ENCODE measurements at regions not wholly inside any gene's neighbourhood (a gene's known extent, or its start where the extent isn't known, plus 50 kb on each side); places are given as distances from the start of the nearest gene placed in this dataset.

- Histone ChIP-seq H3K36me3 (no peaks in the 10 kb centered on the region), H3K27ac (no peak overlapping the region), H3K4me1 (no peaks in the 10 kb centered on the region), H3K9me3 (no peaks in the 10 kb centered on the region), H3K27me3 (no peaks in the 10 kb centered on the region), H3K4me3 (no peak overlapping the region)
- DNase-seq, result no peak
- ATAC-seq, result no peak
- TF ChIP-seq POLR2A (IDR thresholded peaks at IDR 0.05), result no peak
- no peak for TF ChIP-seq CTCF (IDR thresholded peaks at IDR 0.05)
- intact Hi-C loops (cut with DNase I), result no loop called here
- 78 to 93% (median 86%) methylated on average over 2 of the region's 2 CpGs for WGBS, 4 donors
Measured at GRCh38 chr9:28887188-28887884, 1314.1 kb upstream of the C9orf72 start.

GRCh38 chr9:28888806-28889205, 1315.5 kb upstream of the C9orf72 start:
- no peak for ATAC-seq
- WGBS, 4 donors, result 23 to 58% (median 46%) methylated on average over 1 of the region's 1 CpG
- H3K27me3 ChIP-seq, result no peaks in the 10 kb centered on the region
- TF ChIP-seq POLR2A (IDR thresholded peaks at IDR 0.05) (no peak), CTCF (IDR thresholded peaks at IDR 0.05) (no peak)
- no peaks in the 10 kb centered on the region for H3K36me3 ChIP-seq
- no peaks in the 10 kb centered on the region for H3K4me1 ChIP-seq
- no peak for DNase-seq
- H3K27ac ChIP-seq, result no peak overlapping the region
- intact Hi-C loops (cut with DNase I), result no loop called here
- H3K9me3 ChIP-seq, result no peaks in the 10 kb centered on the region
- H3K4me3 ChIP-seq, result no peak overlapping the region

GRCh38 chr9:28892538-28892937, 1319.3 kb upstream of the C9orf72 start:
- Histone ChIP-seq H3K27ac (no peak overlapping the region), H3K9me3 (no peaks in the 10 kb centered on the region), H3K4me1 (no peaks in the 10 kb centered on the region), H3K27me3 (no peaks in the 10 kb centered on the region), H3K4me3 (no peak overlapping the region), H3K36me3 (no peaks in the 10 kb centered on the region)
- intact Hi-C loops (cut with DNase I), result no loop called here
- WGBS, 4 donors, result 45 to 65% (median 53%) methylated on average over 1 of the region's 1 CpG
- no peak for TF ChIP-seq POLR2A (IDR thresholded peaks at IDR 0.05)
- TF ChIP-seq CTCF (IDR thresholded peaks at IDR 0.05), result no peak
- ATAC-seq (no peak), DNase-seq (no peak)

- Histone ChIP-seq H3K27me3 (no peaks in the 10 kb centered on the region), H3K9me3 (peaks cover 0 to 21% (median 4%) of the 10 kb centered on the region in 12 donors), H3K27ac (no peak overlapping the region), H3K4me1 (no peaks in the 10 kb centered on the region), H3K36me3 (no peaks in the 10 kb centered on the region), H3K4me3 (no peak overlapping the region)
- no peak for DNase-seq
- no peak for TF ChIP-seq CTCF (IDR thresholded peaks at IDR 0.05)
- no peak for TF ChIP-seq POLR2A (IDR thresholded peaks at IDR 0.05)
- intact Hi-C loops (cut with DNase I), result no loop called here
- no peak for ATAC-seq
Measured at GRCh38 chr9:28899267-28899666, 1326.0 kb upstream of the C9orf72 start.
